AG09319 (cell line): ENCODE measurements at regions not wholly inside any gene's neighbourhood (a gene's known extent, or its start where the extent isn't known, plus 50 kb on each side); places are given as distances from the start of the nearest gene placed in this dataset.

Experiments
- DNase-seq: peaks from one replicate; pipeline ENCODE4 v3.0.0-alpha.2; 2010; ENCODE audit warnings: low read depth; ENCODE audit errors: extremely low read depth
- CTCF ChIP-seq: IDR thresholded peaks from 2 replicates; pipeline ENCODE4 v1.5.1; 2011; ENCODE audit warnings: low read depth, mild to moderate bottlenecking, inconsistent platforms, low read length, moderate library complexity

DNA sequence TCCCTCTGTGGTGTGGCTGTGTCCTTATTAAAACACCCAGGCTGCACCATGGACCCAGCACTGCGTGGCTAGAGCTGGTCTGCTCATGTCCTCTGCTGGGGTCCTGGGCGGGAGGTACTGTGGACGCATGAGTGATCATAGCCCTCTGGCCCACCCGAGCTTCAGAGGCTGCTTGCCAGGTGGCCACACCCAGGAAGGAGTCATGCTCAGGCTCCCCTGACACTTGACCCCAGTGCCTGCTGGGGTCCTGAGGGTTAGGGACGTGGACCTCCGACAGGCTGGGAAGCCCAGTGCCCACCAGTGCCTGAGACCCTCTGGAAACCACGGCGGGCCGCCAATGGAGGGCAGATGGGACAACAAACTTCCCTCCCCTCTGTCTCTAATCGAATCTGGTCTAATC lies 66.3 kb upstream of the HS6ST1 start:
- TF ChIP-seq CTCF = no peak
- no peak for DNase-seq

DNA sequence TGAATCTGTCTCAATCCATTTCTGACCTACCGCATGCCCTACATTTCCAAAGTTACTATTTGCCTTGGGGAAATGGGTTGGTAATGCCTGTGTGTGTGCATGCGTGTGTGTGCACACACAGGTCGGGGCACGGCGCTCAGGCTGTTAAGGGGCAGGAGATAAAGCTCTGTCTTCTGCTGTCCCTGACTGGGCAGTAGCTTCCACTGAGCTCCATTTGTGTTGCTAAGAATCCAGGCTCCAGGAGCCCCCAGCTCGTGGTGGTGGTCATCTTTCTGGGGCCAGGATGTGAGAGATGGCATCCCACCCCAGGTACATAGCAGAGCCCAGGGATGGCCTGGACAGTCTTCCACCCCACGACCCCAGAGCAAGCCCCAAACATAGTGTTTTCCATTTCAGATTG lies 66.7 kb upstream of the HS6ST1 start:
- TF ChIP-seq CTCF = no peak
- DNase-seq = no peak

DNA sequence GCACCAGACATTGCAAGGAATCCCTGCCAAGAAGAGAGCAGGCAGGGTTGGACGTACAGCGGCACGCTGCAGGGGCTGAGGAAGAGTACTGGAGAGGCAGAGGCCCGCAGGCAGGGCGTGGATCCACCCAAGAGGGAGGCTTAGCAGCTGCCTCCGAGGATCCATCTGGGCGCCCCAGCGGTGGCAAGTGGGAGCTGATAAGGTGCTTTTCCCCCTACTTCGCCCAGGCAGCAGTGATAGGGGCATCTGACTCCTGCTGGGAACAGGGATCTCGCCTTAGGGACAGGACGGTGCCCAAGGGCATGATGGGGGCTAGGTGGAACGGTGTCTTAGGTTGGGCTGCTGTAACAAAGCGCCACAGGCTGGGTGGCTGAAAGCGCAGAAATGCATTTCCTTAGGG lies 67.4 kb upstream of the HS6ST1 start:
- DNase-seq = no peak
- TF ChIP-seq CTCF = no peak

GRCh38 chr2:128388499-128388941 lies 69.9 kb upstream of the HS6ST1 start:
- DNase-seq = no peak
- no peak for TF ChIP-seq CTCF

DNA sequence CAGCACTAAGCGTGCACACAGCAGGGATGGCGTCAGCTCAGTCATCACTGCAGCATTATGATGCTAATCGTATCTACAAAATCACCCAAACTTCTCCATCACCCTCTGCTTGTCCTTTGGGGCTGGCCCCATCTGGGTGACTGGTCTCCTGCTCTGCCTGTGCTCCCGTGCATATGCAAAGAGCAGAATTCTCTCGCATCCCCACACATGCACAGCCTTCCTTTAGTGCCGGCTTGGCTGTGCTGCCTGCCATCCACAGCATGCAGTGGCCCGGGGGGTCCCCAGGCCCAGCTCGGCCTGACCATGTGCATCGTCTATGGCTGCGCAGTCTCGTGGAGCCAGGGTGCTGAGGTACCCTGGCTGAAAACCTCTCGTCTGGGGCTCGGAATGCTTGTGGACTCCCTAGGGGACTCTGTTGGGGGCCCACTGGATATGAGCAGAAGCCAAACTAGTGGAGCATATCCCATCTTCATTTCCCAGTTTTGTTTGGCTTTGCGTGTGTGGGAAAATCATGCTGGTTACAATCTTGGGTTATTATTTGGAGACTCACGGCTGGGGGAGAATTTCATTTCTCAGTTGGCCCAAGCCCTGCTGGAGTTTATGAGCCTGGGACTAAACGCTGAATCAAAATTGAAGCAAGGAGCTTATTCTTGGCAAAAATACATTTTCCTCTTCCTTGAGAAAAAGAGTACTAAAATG lies 70.9 kb upstream of the HS6ST1 start:
- DNase-seq = no peak
- TF ChIP-seq CTCF = no peak

GRCh38 chr2:128390256-128390990 lies 71.8 kb upstream of the HS6ST1 start:
- TF ChIP-seq CTCF = no peak
- DNase-seq = no peak

DNA sequence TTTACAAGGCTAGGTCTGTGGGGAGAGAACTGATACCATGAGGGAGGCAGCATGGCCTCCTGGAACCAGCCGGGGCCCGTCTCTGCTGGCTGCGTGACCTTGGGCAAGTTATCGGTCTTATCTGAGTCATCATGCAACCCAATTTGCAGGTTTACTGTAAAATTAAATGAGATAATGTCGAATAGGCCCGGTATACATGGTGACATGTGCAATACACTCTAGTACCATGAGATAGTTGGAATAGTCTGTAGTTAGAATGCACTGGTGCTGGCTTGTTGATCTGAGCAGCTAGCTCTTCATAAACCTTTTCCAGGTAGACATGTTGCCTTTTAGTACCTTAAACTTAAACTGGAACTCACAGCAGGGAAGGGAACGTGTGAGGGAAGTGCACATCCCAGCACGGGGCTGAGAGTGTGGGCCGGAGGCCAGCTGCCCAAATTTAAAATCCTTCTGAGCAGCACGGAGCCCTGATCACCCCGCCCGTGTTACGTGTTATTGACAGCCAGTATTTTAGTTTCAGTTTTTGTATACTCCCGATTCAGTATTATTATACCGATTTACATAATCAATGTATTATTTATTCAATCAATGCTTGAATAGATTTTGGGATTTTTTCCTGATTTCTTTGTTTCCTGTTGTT lies 72.4 kb upstream of the HS6ST1 start:
- no peak for TF ChIP-seq CTCF
- no peak for DNase-seq
